Karpas-422 (cell line): ENCODE measurements at regions not wholly inside any gene's neighbourhood (a gene's known extent, or its start where the extent isn't known, plus 50 kb on each side); places are given as distances from the start of the nearest gene placed in this dataset.

Experiments
- DNase-seq: peaks from one replicate; pipeline ENCODE4 v3.0.0-alpha.2; 2015
- H2AFZ ChIP-seq: fragments of 200-600 bp; sonication (generic); 2 replicates; pipeline ENCODE4 v1.6.1; 2014; ENCODE audit warnings: antibody characterized with exemption, low read length, mixed read lengths
- H3K27ac ChIP-seq: fragments of 200-600 bp; sonication (generic); 2 replicates; pipeline ENCODE4 v1.5.1; 2014; ENCODE audit warnings: mild to moderate bottlenecking, low read length, moderate library complexity
- H3K27me3 ChIP-seq: fragments of 200-600 bp; sonication (generic); 2 replicates; pipeline ENCODE4 v1.6.1; 2014; ENCODE audit warnings: low read length, mixed read lengths
- H3K36me3 ChIP-seq: fragments of 200-600 bp; sonication (generic); 2 replicates; pipeline ENCODE4 v1.6.1; 2014; ENCODE audit warnings: low read length, mixed read lengths; ENCODE audit not compliant: insufficient read depth
- H3K4me1 ChIP-seq: fragments of 200-600 bp; sonication (generic); 2 replicates; pipeline ENCODE4 v1.6.1; 2014; ENCODE audit warnings: mild to moderate bottlenecking, low read length, mixed read lengths
- H3K4me2 ChIP-seq: fragments of 200-600 bp; sonication (generic); 2 replicates; pipeline ENCODE4 v1.6.1; 2014; ENCODE audit warnings: low read length, low read depth, mild to moderate bottlenecking; ENCODE audit not compliant: poor library complexity, severe bottlenecking
- H3K4me3 ChIP-seq: fragments of 200-600 bp; sonication (generic); 2 replicates; pipeline ENCODE4 v1.5.1; 2014; ENCODE audit warnings: mild to moderate bottlenecking, antibody characterized with exemption, low read length, mixed read lengths
- H3K79me2 ChIP-seq: fragments of 200-600 bp; sonication (generic); 2 replicates; pipeline ENCODE4 v1.6.1; 2014; ENCODE audit warnings: mild to moderate bottlenecking, low read length, mixed read lengths
- H3K9ac ChIP-seq: fragments of 200-600 bp; sonication (generic); 2 replicates; pipeline ENCODE4 v1.6.0; 2014; ENCODE audit warnings: low read length
- H3K9me2 ChIP-seq: fragments of 200-600 bp; sonication (generic), shearing (Covaris generic); replicated peaks from 2 replicates; pipeline ENCODE4 v1.6.0; 2014; ENCODE audit warnings: mild to moderate bottlenecking, low read length, moderate library complexity; ENCODE audit not compliant: insufficient read depth
- H3K9me3 ChIP-seq: fragments of 300-700, 200-600 bp; sonication (generic); 2 replicates; pipeline ENCODE4 v1.6.1; 2014; ENCODE audit warnings: low read length, mixed read lengths
- H4K20me1 ChIP-seq: fragments of 200-600 bp; sonication (generic); 2 replicates; pipeline ENCODE4 v1.6.1; 2014; ENCODE audit warnings: mild to moderate bottlenecking, antibody characterized with exemption, low read length, low read depth; ENCODE audit not compliant: insufficient read depth

DNA sequence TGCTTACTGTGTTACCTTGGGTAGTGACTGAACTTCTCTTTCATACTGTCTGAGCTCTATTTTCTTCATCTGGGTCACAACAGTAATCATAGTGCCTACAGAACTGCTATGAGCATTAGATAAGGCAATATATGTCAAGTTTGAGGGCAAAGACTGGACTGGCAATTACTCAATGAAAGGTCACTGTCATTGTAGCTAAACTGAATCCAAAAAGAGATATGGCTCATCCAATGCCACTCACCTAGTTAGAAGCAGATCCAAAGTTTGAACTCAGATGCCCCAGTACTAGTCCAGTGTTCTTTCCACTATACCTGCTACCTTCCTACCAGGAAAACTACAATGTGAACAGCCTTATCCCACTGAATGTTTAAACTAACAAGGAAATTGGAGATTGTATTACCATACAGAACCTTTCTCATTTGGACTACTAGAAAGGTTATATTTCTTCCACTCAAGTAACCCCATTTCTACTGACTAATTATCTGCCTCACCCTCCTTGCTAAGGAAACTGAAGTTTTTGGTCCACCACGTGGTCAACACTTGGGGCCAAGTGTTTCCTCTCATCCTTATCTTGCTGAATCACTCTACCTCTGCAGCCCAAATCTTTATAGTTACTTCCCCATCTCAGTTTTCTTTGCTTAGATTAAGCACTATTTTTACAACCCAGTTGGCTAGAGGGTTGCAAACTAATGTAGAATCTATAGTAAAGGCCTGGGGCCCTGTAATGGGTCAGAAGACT lies 202.3 kb upstream of the LPP start:
- Histone ChIP-seq H3K27ac (peak overlapping the region; percentile 97), H4K20me1 (no peaks in the 10 kb centered on the region), H3K9me2 (no peaks in the 10 kb centered on the region), H3K4me3 (peak overlapping the region; percentile 10), H3K27me3 (no peaks in the 10 kb centered on the region), H3K4me1 (peaks cover 98% of the 10 kb centered on the region), H3K36me3 (no peaks in the 10 kb centered on the region), H3K9me3 (no peaks in the 10 kb centered on the region), H3K4me2 (peak overlapping the region; percentile 77), H2AFZ (no peak overlapping the region), H3K79me2 (no peaks in the 10 kb centered on the region), H3K9ac (peak overlapping the region; percentile 84)
- DNase-seq: peak; percentile 96

DNA sequence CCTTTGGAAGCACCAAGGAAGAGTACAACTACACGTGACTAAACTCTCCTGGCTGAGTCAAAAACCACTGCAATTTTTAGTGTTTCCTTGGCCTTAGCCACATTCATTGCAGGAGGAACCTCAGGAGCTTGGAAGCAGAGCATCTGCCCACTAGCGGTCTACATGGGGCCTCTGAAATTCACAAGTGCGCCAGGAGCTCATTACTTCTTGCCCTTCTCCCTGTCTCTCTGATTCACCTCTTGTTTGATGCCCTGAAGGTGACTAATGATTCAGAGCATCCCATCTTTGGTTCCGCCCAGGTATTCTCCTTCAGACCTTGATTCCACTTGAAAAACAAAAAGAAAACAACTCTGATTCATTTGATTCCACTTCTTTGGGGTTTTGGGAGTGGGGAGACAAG lies 201.1 kb upstream of the LPP start:
- no peaks in the 10 kb centered on the region for H3K36me3 ChIP-seq
- H3K9me2 ChIP-seq: no peaks in the 10 kb centered on the region
- H3K4me1 ChIP-seq: peaks cover 98% of the 10 kb centered on the region
- H3K4me2 ChIP-seq: peak overlapping the region; percentile 77
- DNase-seq: no peak
- H3K27ac ChIP-seq: peak overlapping the region; percentile 97
- no peaks in the 10 kb centered on the region for H3K27me3 ChIP-seq
- no peaks in the 10 kb centered on the region for H3K9me3 ChIP-seq
- H3K79me2 ChIP-seq: no peaks in the 10 kb centered on the region
- no peak overlapping the region for H3K4me3 ChIP-seq
- peak overlapping the region; percentile 84 for H3K9ac ChIP-seq
- H2AFZ ChIP-seq: no peak overlapping the region
- no peaks in the 10 kb centered on the region for H4K20me1 ChIP-seq

GRCh38 chr3:187954516-187954872 lies 199.5 kb upstream of the LPP start:
- Histone ChIP-seq H3K4me2 (peak overlapping the region; percentile 13), H3K4me3 (no peak overlapping the region), H3K4me1 (peaks cover 98% of the 10 kb centered on the region)

DNA sequence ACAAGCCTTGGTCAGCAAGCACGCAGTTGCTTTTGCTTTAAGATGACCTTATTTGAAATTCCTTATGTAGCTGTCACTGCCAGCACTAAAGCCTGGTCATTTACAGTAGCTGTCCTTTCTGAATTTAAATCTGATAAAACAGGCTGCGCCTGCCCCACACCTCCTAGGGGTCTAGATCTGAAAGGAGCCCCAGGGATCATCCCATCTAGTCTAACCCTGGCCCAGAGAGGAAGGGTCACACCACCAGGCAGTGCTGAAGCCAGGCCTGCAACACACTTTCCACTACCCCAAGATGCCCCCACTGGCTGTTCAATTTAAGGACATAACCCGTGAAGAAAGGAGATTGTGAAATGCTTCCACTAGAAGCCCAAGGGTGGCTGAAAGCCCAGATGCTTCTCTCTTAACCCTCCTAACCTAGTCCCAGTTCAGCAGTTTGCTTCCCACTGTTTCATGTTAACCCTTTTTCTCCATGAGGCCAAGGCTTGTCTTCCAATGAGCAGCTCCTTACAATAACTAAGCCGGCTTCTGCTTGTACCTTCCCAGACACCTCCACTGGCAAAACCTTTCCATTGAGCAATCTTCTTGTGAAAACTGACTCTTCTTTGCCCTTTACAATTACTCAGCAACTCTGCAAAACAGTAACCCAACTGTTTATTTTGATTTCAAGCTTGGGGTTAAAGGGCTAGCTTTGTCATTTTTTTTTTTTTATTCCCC lies 198.9 kb upstream of the LPP start:
- H3K9ac ChIP-seq: peak overlapping the region; percentile 84
- H3K36me3 ChIP-seq: 0 out of 2 replicates have a peak, but pooled peaks cover 7% of the 10 kb centered on the region
- H3K4me3 ChIP-seq: no peak overlapping the region
- no peak overlapping the region for H2AFZ ChIP-seq
- H3K79me2 ChIP-seq: no peaks in the 10 kb centered on the region
- H3K9me3 ChIP-seq: no peaks in the 10 kb centered on the region
- H3K27me3 ChIP-seq: no peaks in the 10 kb centered on the region
- DNase-seq: peak; percentile 80
- H3K9me2 ChIP-seq: no peaks in the 10 kb centered on the region
- no peaks in the 10 kb centered on the region for H4K20me1 ChIP-seq
- H3K4me2 ChIP-seq: peak overlapping the region; percentile 27
- H3K27ac ChIP-seq: peak overlapping the region; percentile 97
- peaks cover 98% of the 10 kb centered on the region for H3K4me1 ChIP-seq

More at GRCh38 chr3:187954516-187954872, 199.5 kb upstream of the LPP start:
- Histone ChIP-seq H2AFZ (no peak overlapping the region), H3K9me2 (no peaks in the 10 kb centered on the region), H3K27ac (peak overlapping the region; percentile 97), H3K27me3 (no peaks in the 10 kb centered on the region), H3K36me3 (0 out of 2 replicates have a peak, but pooled peaks cover 2% of the 10 kb centered on the region), H3K9me3 (no peaks in the 10 kb centered on the region), H3K79me2 (no peaks in the 10 kb centered on the region), H3K9ac (peak overlapping the region; percentile 84), H4K20me1 (no peaks in the 10 kb centered on the region)
- no peak for DNase-seq

- peaks cover 98% of the 10 kb centered on the region for H3K4me1 ChIP-seq
- H3K27me3 ChIP-seq: no peaks in the 10 kb centered on the region
- H3K36me3 ChIP-seq: 0 out of 2 replicates have a peak, but pooled peaks cover 7% of the 10 kb centered on the region
- H3K9me2 ChIP-seq: no peaks in the 10 kb centered on the region
- H3K9me3 ChIP-seq: no peaks in the 10 kb centered on the region
- H3K79me2 ChIP-seq: no peaks in the 10 kb centered on the region
- no peak overlapping the region for H2AFZ ChIP-seq
- H3K4me2 ChIP-seq: peak overlapping the region; percentile 27
- H3K4me3 ChIP-seq: no peak overlapping the region
- peak overlapping the region; percentile 84 for H3K9ac ChIP-seq
- H4K20me1 ChIP-seq: no peaks in the 10 kb centered on the region
- DNase-seq: no peak
- peak overlapping the region; percentile 97 for H3K27ac ChIP-seq
These were observed 198.4 kb upstream of the LPP start for GRCh38 chr3:187955587-187955952.

- 0 out of 2 replicates have a peak, but pooled peaks cover 7% of the 10 kb centered on the region for H3K36me3 ChIP-seq
- H3K4me1 ChIP-seq: peaks cover 98% of the 10 kb centered on the region
- DNase-seq: peak; percentile 74
- no peaks in the 10 kb centered on the region for H3K79me2 ChIP-seq
- peak overlapping the region; percentile 76 for H3K9ac ChIP-seq
- H3K9me2 ChIP-seq: no peaks in the 10 kb centered on the region
- peak overlapping the region; percentile 97 for H3K27ac ChIP-seq
- H3K4me3 ChIP-seq: no peak overlapping the region
- peak overlapping the region; percentile 50 for H3K4me2 ChIP-seq
- no peaks in the 10 kb centered on the region for H3K27me3 ChIP-seq
- no peaks in the 10 kb centered on the region for H3K9me3 ChIP-seq
- no peaks in the 10 kb centered on the region for H4K20me1 ChIP-seq
- H2AFZ ChIP-seq: no peak overlapping the region
These were observed 196.8 kb upstream of the LPP start for GRCh38 chr3:187957165-187957581.

DNA sequence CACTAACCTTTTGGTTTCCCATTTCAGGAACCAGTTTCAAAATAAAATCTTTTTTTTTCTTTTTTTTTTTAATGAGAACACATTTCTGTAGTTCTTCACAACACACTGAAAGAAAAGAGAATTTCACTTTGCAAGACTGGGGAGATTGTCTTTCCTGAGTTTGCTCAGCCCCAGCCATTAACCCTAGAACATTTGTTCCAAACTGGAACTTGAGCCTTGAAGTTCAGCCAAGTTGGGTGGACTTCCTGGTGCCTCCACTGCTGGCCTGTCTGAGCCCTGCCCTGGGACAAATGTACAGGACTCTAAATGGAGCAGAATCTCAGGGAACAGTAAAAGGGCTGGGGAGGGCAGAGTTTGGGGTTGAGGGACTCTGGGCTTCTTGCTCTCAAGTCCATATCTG lies 196.4 kb upstream of the LPP start:
- peak overlapping the region; percentile 76 for H3K9ac ChIP-seq
- 0 out of 2 replicates have a peak, but pooled peaks cover 7% of the 10 kb centered on the region for H3K36me3 ChIP-seq
- no peaks in the 10 kb centered on the region for H3K27me3 ChIP-seq
- H3K27ac ChIP-seq: peak overlapping the region; percentile 97
- peak; percentile 79 for DNase-seq
- no peak overlapping the region for H3K4me3 ChIP-seq
- H3K4me2 ChIP-seq: peak overlapping the region; percentile 50
- no peak overlapping the region for H2AFZ ChIP-seq
- H3K4me1 ChIP-seq: peaks cover 98% of the 10 kb centered on the region
- H3K79me2 ChIP-seq: no peaks in the 10 kb centered on the region
- no peaks in the 10 kb centered on the region for H3K9me2 ChIP-seq
- no peaks in the 10 kb centered on the region for H3K9me3 ChIP-seq
- no peaks in the 10 kb centered on the region for H4K20me1 ChIP-seq

- no peaks in the 10 kb centered on the region for H3K79me2 ChIP-seq
- H3K4me3 ChIP-seq: no peak overlapping the region
- peak overlapping the region; percentile 50 for H3K4me2 ChIP-seq
- no peaks in the 10 kb centered on the region for H3K27me3 ChIP-seq
- peak; percentile 100 for DNase-seq
- 0 out of 2 replicates have a peak, but pooled peaks cover 7% of the 10 kb centered on the region for H3K36me3 ChIP-seq
- H4K20me1 ChIP-seq: no peaks in the 10 kb centered on the region
- no peaks in the 10 kb centered on the region for H3K9me3 ChIP-seq
- no peak overlapping the region for H2AFZ ChIP-seq
- H3K9ac ChIP-seq: peak overlapping the region; percentile 76
- no peaks in the 10 kb centered on the region for H3K9me2 ChIP-seq
- H3K4me1 ChIP-seq: peaks cover 98% of the 10 kb centered on the region
- peak overlapping the region; percentile 97 for H3K27ac ChIP-seq
These were observed 195.4 kb upstream of the LPP start for GRCh38 chr3:187958432-187959003.
